ENCODE measurements at regions not wholly inside any gene's neighbourhood (a gene's known extent, or its start where the extent isn't known, plus 50 kb on each side); places are given as distances from the start of the nearest gene placed in this dataset.

- Mint-ChIP-seq H3K9me3 (no peaks in the 10 kb centered on the region), H3K27ac (no peak overlapping the region)
- CTCF ChIA-PET = no interaction called here
Measured at GRCh38 chr3:177979703-177980102, 556.5 kb upstream of the KCNMB2 start.

GRCh38 chr3:177981576-177981975 is 554.7 kb upstream of the KCNMB2 start:
- no peak overlapping the region for H3K27ac Mint-ChIP-seq
- H3K27me3 Mint-ChIP-seq = no peaks in the 10 kb centered on the region
- no peaks in the 10 kb centered on the region for H3K4me1 Mint-ChIP-seq
- no peak for DNase-seq
- H3K4me3 Mint-ChIP-seq = no peak overlapping the region
- CTCF ChIA-PET = no interaction called here
- H3K36me3 Mint-ChIP-seq = no peaks in the 10 kb centered on the region
- H3K9me3 Mint-ChIP-seq = no peaks in the 10 kb centered on the region

More at GRCh38 chr3:177979703-177980102, 556.5 kb upstream of the KCNMB2 start:
- DNase-seq = no peak
- Mint-ChIP-seq H3K4me1 (no peaks in the 10 kb centered on the region), H3K27me3 (no peaks in the 10 kb centered on the region), H3K36me3 (no peaks in the 10 kb centered on the region), H3K4me3 (no peak overlapping the region)

GRCh38 chr3:177982034-177982433 is 554.2 kb upstream of the KCNMB2 start:
- CTCF ChIA-PET = no interaction called here

GRCh38 chr3:177983320-177983719 is 552.9 kb upstream of the KCNMB2 start:
- H3K4me1 Mint-ChIP-seq = no peaks in the 10 kb centered on the region
- H3K4me3 Mint-ChIP-seq = no peak overlapping the region
- H3K36me3 Mint-ChIP-seq = no peaks in the 10 kb centered on the region
- no peaks in the 10 kb centered on the region for H3K9me3 Mint-ChIP-seq
- no peak overlapping the region for H3K27ac Mint-ChIP-seq
- H3K27me3 Mint-ChIP-seq = no peaks in the 10 kb centered on the region
- DNase-seq = no peak
- CTCF ChIA-PET = interaction anchor here (0.5 kb wide), 1 partner anchor 176 kb away, joined by 3 read pairs; no protein-coding TSS in a partner anchor

More at GRCh38 chr3:177982034-177982433, 554.2 kb upstream of the KCNMB2 start:
- H3K36me3 Mint-ChIP-seq = no peaks in the 10 kb centered on the region
- no peak overlapping the region for H3K27ac Mint-ChIP-seq
- H3K27me3 Mint-ChIP-seq = no peaks in the 10 kb centered on the region
- no peaks in the 10 kb centered on the region for H3K9me3 Mint-ChIP-seq
- no peaks in the 10 kb centered on the region for H3K4me1 Mint-ChIP-seq
- H3K4me3 Mint-ChIP-seq = no peak overlapping the region
- DNase-seq = no peak

- no peaks in the 10 kb centered on the region for H3K27me3 Mint-ChIP-seq
- H3K36me3 Mint-ChIP-seq = no peaks in the 10 kb centered on the region
- DNase-seq = no peak
- no peaks in the 10 kb centered on the region for H3K9me3 Mint-ChIP-seq
- CTCF ChIA-PET = interaction anchor here (1.4 kb wide), 1 partner anchor 942 kb away, joined by 3 read pairs; no protein-coding TSS in a partner anchor
- no peak overlapping the region for H3K27ac Mint-ChIP-seq
- H3K4me1 Mint-ChIP-seq = no peaks in the 10 kb centered on the region
- H3K4me3 Mint-ChIP-seq = no peak overlapping the region
Measured at GRCh38 chr3:177992993-177993970, 543.0 kb upstream of the KCNMB2 start.

- no peak overlapping the region for H3K27ac Mint-ChIP-seq
- CTCF ChIA-PET = no interaction called here
- H3K4me1 Mint-ChIP-seq = no peaks in the 10 kb centered on the region
- peaks cover 7% of the 10 kb centered on the region for H3K9me3 Mint-ChIP-seq
- DNase-seq = no peak
- no peak overlapping the region for H3K4me3 Mint-ChIP-seq
- no peaks in the 10 kb centered on the region for H3K27me3 Mint-ChIP-seq
- peaks cover 4% of the 10 kb centered on the region for H3K36me3 Mint-ChIP-seq
Measured at GRCh38 chr3:177994976-177995375, 541.3 kb upstream of the KCNMB2 start.

- Mint-ChIP-seq H3K4me3 (no peak overlapping the region), H3K27ac (no peak overlapping the region), H3K36me3 (peaks cover 6% of the 10 kb centered on the region), H3K27me3 (no peaks in the 10 kb centered on the region), H3K4me1 (peaks cover 2% of the 10 kb centered on the region), H3K9me3 (peaks cover 9% of the 10 kb centered on the region)
- CTCF ChIA-PET = no interaction called here
- DNase-seq = no peak
Measured at GRCh38 chr3:177995381-177996085, 540.7 kb upstream of the KCNMB2 start.

- Mint-ChIP-seq H3K9me3 (peaks cover 22% of the 10 kb centered on the region), H3K4me1 (peaks cover 48% of the 10 kb centered on the region), H3K27ac (peak overlapping the region; percentile 90), H3K27me3 (no peaks in the 10 kb centered on the region), H3K36me3 (peaks cover 22% of the 10 kb centered on the region), H3K4me3 (no peak overlapping the region)
- CTCF ChIA-PET = no interaction called here
- peak; percentile 49 for DNase-seq
Measured at GRCh38 chr3:178001670-178002101, 534.5 kb upstream of the KCNMB2 start.

- H3K4me1 Mint-ChIP-seq = peaks cover 48% of the 10 kb centered on the region
- peaks cover 22% of the 10 kb centered on the region for H3K9me3 Mint-ChIP-seq
- DNase-seq = no peak
- CTCF ChIA-PET = no interaction called here
- peak overlapping the region; percentile 90 for H3K27ac Mint-ChIP-seq
- no peak overlapping the region for H3K4me3 Mint-ChIP-seq
- H3K36me3 Mint-ChIP-seq = peaks cover 22% of the 10 kb centered on the region
- no peaks in the 10 kb centered on the region for H3K27me3 Mint-ChIP-seq
Measured at GRCh38 chr3:178002113-178002512, 534.1 kb upstream of the KCNMB2 start.

GRCh38 chr3:178003756-178004155 is 532.5 kb upstream of the KCNMB2 start:
- CTCF ChIA-PET = no interaction called here
- DNase-seq = no peak
- Mint-ChIP-seq H3K4me1 (peaks cover 48% of the 10 kb centered on the region), H3K27me3 (no peaks in the 10 kb centered on the region), H3K36me3 (peaks cover 22% of the 10 kb centered on the region), H3K4me3 (no peak overlapping the region), H3K9me3 (peaks cover 22% of the 10 kb centered on the region), H3K27ac (no peak overlapping the region)

GRCh38 chr3:178005961-178006360 is 530.3 kb upstream of the KCNMB2 start:
- CTCF ChIA-PET = no interaction called here
- no peak overlapping the region for H3K27ac Mint-ChIP-seq
- DNase-seq = no peak
- no peak overlapping the region for H3K4me3 Mint-ChIP-seq
- H3K4me1 Mint-ChIP-seq = peaks cover 43% of the 10 kb centered on the region
- H3K9me3 Mint-ChIP-seq = peaks cover 13% of the 10 kb centered on the region
- H3K36me3 Mint-ChIP-seq = peaks cover 14% of the 10 kb centered on the region
- H3K27me3 Mint-ChIP-seq = no peaks in the 10 kb centered on the region

GRCh38 chr3:178010306-178010705 is 525.9 kb upstream of the KCNMB2 start:
- no peak for DNase-seq
- no peaks in the 10 kb centered on the region for H3K36me3 Mint-ChIP-seq
- no peaks in the 10 kb centered on the region for H3K27me3 Mint-ChIP-seq
- H3K4me3 Mint-ChIP-seq = no peak overlapping the region
- CTCF ChIA-PET = no interaction called here
- H3K27ac Mint-ChIP-seq = no peak overlapping the region
- H3K4me1 Mint-ChIP-seq = peaks cover 9% of the 10 kb centered on the region
- H3K9me3 Mint-ChIP-seq = peaks cover 1% of the 10 kb centered on the region

GRCh38 chr3:178019645-178020044 is 516.6 kb upstream of the KCNMB2 start:
- no peak for DNase-seq
- Mint-ChIP-seq H3K4me3 (no peak overlapping the region), H3K36me3 (no peaks in the 10 kb centered on the region), H3K27me3 (no peaks in the 10 kb centered on the region), H3K9me3 (no peaks in the 10 kb centered on the region), H3K27ac (no peak overlapping the region), H3K4me1 (no peaks in the 10 kb centered on the region)
- CTCF ChIA-PET = no interaction called here

- Mint-ChIP-seq H3K4me1 (no peaks in the 10 kb centered on the region), H3K27ac (no peak overlapping the region), H3K36me3 (no peaks in the 10 kb centered on the region), H3K4me3 (no peak overlapping the region), H3K9me3 (no peaks in the 10 kb centered on the region), H3K27me3 (no peaks in the 10 kb centered on the region)
- CTCF ChIA-PET = no interaction called here
- no peak for DNase-seq
Measured at GRCh38 chr3:178022599-178022998, 513.6 kb upstream of the KCNMB2 start.

- no peaks in the 10 kb centered on the region for H3K36me3 Mint-ChIP-seq
- H3K4me3 Mint-ChIP-seq = no peak overlapping the region
- H3K9me3 Mint-ChIP-seq = no peaks in the 10 kb centered on the region
- CTCF ChIA-PET = no interaction called here
- DNase-seq = no peak
- H3K27ac Mint-ChIP-seq = no peak overlapping the region
- H3K4me1 Mint-ChIP-seq = no peaks in the 10 kb centered on the region
- H3K27me3 Mint-ChIP-seq = no peaks in the 10 kb centered on the region
Measured at GRCh38 chr3:178028933-178029332, 507.3 kb upstream of the KCNMB2 start.
